ENCODE measurements at regions not wholly inside any gene's neighbourhood (a gene's known extent, or its start where the extent isn't known, plus 50 kb on each side); places are given as distances from the start of the nearest gene placed in this dataset.

DNA sequence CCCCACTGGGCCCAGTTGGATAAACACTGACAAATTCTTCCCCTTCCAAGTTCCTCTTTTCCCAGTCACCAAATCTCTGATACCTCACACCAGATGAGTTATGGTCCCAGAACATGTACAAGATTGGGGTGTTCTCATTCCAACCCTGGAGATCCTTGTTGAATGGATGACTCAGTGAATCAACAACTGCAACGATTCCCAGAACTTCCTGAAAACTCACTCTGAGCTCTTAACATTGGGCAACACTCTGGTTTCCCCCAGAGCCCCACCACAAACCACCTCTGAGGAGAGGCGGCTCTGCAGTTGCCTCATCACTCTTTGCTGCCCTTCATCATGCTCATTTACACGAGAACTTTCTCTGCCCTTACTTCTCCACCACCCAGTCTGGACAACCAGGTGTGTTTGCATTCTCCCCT is 115.2 kb downstream of the MRPL14 start:
- DNase-seq (ENCODE audit: low read depth in 2 of 2): no peak

DNA sequence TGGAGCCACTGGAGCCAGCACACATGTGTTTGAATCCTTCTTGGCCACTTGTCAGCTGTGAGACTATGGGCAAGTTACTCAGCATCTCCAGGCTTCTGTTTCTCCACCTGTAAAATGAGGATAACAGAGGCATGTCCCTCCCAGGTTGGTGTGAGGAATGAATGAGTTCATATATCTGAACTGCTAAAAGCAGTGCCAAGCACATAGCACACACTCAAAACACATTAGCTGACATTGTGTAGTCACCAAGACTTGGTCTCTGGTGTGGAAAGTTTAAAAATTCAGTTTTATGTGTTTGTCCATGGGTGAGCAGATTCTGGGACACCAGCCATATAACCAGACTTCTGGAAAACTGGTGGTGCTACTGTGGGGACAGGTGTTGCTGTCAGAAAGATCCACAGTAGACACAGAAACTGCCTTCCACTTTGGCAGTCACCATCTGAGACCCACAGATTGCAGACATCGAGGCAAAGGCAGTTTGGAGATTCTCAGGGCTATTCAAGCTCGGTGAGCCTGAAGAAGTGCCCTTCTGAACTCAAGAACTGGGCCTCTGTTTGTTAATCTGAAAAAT is 115.8 kb downstream of the MRPL14 start:
- no peak for DNase-seq (ENCODE audit: low read depth in 2 of 2)

DNA sequence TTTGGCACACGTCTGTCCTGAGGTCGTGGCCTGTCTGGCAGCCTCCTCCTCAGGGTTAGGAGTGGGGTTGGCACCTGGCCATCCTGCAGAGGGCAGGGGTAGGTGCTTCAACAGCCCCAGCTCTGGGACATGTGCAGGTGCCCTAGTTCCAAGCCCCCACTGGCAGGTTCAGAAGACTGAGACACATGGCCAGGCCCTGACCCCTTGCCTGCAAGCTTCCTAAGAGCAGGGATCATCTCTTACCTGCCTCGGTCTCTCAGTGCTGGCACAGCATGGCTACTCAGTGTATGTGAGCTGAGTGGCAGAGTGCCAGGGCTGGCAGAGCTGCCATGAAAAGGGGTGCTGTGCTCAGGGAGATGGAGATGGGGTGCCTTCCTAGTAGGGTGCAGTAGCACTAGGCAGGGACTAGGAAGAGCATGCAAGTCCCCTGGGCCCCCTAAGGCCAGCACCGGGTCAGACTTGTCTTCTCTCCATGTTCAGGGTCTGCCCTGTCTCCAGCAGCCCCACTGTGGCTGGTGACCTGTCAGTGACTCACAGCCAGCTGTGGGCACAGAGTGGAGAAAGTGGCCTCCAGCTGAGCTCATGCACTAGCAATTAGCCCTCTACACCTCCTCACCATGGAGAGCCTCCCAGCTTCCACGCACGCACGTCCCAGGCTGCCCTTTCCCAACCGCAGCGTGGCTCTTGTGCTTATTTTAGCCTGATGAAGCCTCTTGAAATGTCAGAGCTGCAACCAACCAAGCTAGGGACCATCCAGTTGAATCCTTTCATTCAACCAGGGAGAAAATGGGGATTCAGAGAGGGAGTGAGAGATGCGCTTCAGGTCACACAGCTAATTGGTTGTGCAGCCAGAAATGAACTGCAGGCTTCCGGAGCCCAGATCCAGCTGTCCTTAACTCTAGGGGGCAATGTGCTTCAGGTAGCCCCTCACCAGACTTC is 116.6 kb downstream of the MRPL14 start:
- DNase-seq (ENCODE audit: low read depth in 2 of 2): no peak

GRCh38 chr6:44009425-44010321 is 117.6 kb downstream of the MRPL14 start:
- DNase-seq (ENCODE audit: low read depth in 2 of 2): no peak

DNA sequence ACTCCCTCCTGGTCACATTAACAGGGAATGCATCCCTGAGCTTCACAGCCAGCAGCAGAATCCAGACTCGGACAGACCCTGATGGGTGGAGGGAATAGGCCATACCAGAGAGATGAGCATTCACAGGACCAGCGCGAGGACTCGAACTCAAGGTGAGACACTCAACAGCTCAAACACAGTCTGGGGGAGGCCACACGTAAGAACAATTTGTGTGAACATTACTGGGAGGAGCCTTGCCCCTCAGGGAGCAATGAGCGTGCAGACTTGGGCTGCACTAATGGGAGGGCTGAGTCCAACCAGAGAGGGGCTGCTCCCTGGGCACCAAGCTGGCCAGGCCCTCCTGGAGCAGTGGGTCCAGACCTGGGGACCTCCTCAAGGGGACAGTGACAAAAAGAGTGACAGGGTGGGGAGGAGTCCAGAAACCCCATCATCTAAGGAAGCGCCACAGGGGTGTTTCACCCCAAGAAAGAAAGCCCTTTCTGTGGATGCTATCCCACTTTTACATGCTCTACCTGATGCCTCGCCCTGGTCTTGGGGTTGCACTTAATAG is 118.4 kb downstream of the MRPL14 start:
- DNase-seq (ENCODE audit: low read depth in 2 of 2): no peak

- no peak for DNase-seq (ENCODE audit: low read depth in 2 of 2)
These were observed 119.2 kb downstream of the MRPL14 start for GRCh38 chr6:44007818-44008621.

- no peak for DNase-seq (ENCODE audit: low read depth in 2 of 2)
These were observed 120.4 kb downstream of the MRPL14 start for GRCh38 chr6:44006872-44007303.

- no peak for DNase-seq (ENCODE audit: low read depth in 2 of 2)
These were observed 121.0 kb downstream of the MRPL14 start for GRCh38 chr6:44006123-44006871.

DNA sequence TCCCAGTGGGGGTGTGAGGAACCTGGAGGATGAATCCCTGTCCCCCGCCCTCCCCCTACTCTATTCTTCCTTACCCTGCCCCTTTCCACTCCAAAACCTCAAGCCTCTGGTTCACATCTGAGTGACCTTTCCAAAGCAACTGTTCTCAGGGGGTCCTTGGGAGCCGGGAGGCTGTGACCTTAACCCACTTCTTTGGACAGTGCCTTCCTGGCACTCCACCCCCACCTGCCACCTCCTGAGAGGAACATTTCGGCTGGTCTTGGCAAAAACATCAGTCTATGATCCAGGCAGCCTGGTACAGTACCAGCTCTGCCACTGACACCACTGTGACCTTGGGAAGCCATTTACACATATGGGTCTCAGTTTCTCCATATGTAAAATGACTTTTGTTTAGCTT is 121.7 kb downstream of the MRPL14 start:
- no peak for DNase-seq (ENCODE audit: low read depth in 2 of 2)

GRCh38 chr6:44004625-44005506 is 122.4 kb downstream of the MRPL14 start:
- DNase-seq (ENCODE audit: low read depth in 2 of 2): no peak

DNA sequence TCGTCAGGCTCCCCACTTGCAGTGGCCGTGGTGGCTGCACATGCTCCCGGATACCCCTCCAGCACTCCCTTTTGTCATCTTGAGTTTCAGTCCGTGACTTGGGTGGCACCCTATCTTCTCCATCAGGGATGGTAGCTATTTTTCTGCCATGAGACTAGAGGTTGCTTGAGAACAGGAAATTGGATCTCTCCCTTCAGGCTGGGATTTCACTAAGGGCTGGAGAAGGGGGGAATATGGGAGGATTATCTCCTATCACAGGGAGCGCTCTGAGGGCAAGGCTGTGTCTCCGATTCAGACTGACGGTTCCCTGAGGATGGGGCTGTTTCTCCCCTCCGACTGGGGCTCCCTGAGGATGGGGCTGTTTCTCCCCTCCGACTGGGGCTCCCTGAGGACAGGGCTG is 123.1 kb downstream of the MRPL14 start:
- DNase-seq (ENCODE audit: low read depth in 2 of 2): no peak

DNA sequence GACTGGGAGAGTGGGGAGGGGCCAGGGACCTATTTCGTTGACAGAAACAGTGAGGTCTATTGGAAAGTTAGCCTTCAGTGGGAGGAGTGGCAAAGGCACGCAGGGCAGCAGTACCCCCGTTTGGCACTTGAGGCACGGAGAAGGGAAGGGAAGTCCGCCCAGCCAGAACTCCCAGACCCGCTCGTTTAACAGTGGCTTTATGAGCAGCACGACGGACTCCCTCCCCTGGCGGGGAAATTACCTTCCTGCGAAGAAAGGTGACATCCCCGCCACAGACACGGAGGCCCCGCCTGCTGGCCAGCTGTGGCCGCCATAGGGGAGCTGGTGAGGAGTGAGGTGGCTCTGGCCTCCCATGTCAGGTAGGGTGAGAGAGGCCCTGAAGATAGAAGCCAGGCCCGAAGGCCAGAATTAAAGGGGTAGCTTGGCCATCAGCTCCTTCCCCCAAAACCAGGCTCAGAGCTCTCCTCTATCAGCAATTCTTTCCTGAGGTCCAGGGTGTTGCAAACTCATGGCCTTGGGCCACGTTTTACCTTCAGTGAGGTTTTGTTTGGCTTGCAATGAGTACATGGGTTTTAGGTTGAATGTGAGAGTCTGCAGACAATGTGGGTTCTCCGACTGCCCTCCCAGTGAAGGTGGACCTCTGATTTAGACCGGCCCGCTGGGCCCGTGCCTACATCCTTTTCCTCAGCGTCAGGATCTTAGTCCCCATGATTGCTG is 123.7 kb downstream of the MRPL14 start:
- no peak for DNase-seq (ENCODE audit: low read depth in 2 of 2)

GRCh38 chr6:44002593-44003344 is 124.5 kb downstream of the MRPL14 start:
- DNase-seq (ENCODE audit: low read depth in 2 of 2): peak; percentile 24 to 59

DNA sequence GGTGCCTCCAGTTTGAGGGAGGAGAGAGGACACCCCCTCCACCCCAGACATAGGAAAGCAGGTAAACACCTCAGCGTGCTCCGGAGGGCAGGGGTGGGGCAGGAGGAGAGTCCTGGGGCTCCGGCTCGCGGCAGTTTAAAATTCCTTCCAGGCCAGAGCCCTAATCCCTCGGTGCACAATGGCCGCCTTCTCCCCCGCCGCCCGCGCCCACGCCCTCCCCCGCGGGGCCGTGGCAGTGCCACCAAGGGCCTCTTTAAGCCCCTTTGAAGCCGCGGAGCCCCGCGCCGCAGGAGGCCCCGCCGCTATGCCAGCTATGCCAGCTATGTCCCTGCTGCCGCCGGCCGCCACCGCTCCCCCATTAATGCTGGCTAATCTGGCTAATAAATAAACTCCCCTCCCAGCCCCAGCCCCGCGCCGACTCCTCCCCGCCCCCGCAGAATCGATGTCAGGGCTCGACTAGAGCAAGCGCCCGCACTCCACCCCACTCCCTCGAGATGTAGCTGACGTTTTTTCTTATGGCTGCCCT is 125.1 kb downstream of the MRPL14 start:
- no peak for DNase-seq (ENCODE audit: low read depth in 2 of 2)

- DNase-seq (ENCODE audit: low read depth in 2 of 2): no peak
These were observed 125.8 kb downstream of the MRPL14 start for GRCh38 chr6:44001318-44002066.

DNA sequence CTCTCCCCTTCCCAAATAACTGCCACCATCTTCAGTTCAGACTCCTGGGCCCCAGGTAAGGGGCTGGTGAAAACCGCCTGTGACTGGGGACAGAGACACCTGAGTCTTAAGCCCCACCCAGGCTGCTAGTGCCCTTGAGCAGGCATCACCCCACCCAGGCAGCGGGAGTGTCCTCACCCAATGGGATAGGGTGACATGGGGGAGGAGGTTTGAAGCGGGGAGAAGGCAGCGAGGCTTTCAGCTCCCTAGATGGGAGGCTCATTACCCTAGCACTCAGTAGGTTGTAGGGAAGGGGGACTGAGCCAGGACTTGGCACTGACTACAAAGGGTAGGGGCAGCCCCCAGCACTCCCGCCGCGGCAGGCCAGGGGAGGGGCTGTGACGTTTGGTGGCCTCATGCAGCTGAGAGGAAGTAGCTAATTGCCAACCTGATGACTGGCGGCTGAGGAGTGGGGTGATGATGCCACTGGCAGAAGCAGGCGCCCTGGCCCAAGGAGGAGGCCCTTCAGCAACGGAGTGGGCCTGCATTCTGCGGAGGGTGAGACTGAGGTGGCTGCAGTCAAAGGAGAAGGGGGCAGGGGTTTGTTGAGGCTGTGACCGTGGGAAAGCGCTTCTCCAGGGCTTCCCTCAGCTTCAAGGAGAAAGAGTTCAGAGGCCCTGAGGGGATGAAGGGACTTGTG is 126.9 kb downstream of the MRPL14 start:
- peak in 1 of 2 experiments; percentile 16 for DNase-seq (ENCODE audit: low read depth in 2 of 2)

Data from stimulated activated CD4-positive, alpha-beta T cell treated with anti-CD3 and anti-CD28 coated beads, Interleukin-12 subunit alpha, Interleukin-12 subunit beta, amount 100 ng/mL, for 24 hours (primary cell).